ENCODE measurements at regions not wholly inside any gene's neighbourhood (a gene's known extent, or its start where the extent isn't known, plus 50 kb on each side); places are given as distances from the start of the nearest gene placed in this dataset.

- TF ChIP-seq CTCF (optimal IDR thresholded peaks at IDR 0.05 in 1 of 3, IDR thresholded peaks at IDR 0.05 in 1 of 3, conservative IDR thresholded peaks at IDR 0.05 in 1 of 3; ENCODE audit: extremely low read depth in 1 of 3, insufficient read depth in 2 of 3, low read length in 3 of 3) (no peak), EZH2 (IDR thresholded peaks at IDR 0.05; ENCODE audit: low read length) (no peak)
Measured at GRCh38 chr11:56916587-56916986, 72.1 kb upstream of the OR5AK2 start.

Measured in keratinocyte (primary cell).